Bronchial epithelial cell (primary cell): ENCODE measurements at regions not wholly inside any gene's neighbourhood (a gene's known extent, or its start where the extent isn't known, plus 50 kb on each side); places are given as distances from the start of the nearest gene placed in this dataset.

ENCODE experiments used
- DNase-seq: peaks from one replicate; pipeline ENCODE4 v3.0.0-alpha.2; 2010; ENCODE audit warnings: low read depth
- FAIRE-seq: peaks from 2 replicates; lab custom pipeline; 2011; peaks lifted over from hg19 to GRCh38; lab: Jason Lieb, UNC
- H3K27me3 ChIP-seq: 2 replicates; pipeline ENCODE4 v1.5.1; 2011; ENCODE audit warnings: low read length; ENCODE audit not compliant: control insufficient read depth, insufficient read depth
- H3K36me3 ChIP-seq: 2 replicates; pipeline ENCODE4 v1.5.1; 2011; ENCODE audit warnings: low read length; ENCODE audit not compliant: control insufficient read depth, insufficient read depth
- H3K4me3 ChIP-seq: 2 replicates; pipeline ENCODE4 v1.5.1; 2011; ENCODE audit warnings: mild to moderate bottlenecking, low read depth, low read length, control low read depth
- TF ChIP-seq, protein P1 (sequence below): IDR thresholded peaks from 2 replicates; pipeline ENCODE4 v1.5.1; 2011; ENCODE audit warnings: mild to moderate bottlenecking, moderate library complexity, low read length, control low read depth, inconsistent platforms; ENCODE audit not compliant: insufficient read depth, severe bottlenecking

DNA sequence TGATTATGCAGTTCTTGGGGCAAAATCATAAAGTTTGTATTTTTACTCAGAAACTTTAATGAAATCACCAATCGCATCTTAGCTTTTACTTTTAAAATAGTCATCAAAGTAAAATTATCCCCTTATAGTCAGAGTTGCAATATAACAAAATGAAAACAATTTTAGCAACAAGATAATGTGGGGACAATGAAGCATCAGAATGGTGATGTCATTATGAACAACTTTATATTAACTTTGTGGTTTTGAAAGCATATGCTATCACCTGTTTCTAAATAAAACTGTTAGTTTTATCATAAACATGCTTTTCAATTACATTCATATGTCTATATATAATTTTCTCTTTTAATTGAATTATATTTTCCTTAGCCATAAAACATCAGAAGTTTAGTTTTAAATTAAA is 856.8 kb downstream of the CDH9 start:
- FAIRE-seq, result no peak
- Histone ChIP-seq H3K36me3 (no peaks in the 10 kb centered on the region), H3K27me3 (no peaks in the 10 kb centered on the region), H3K4me3 (no peak overlapping the region)
- DNase-seq, result no peak
- TF ChIP-seq, protein P1, sequence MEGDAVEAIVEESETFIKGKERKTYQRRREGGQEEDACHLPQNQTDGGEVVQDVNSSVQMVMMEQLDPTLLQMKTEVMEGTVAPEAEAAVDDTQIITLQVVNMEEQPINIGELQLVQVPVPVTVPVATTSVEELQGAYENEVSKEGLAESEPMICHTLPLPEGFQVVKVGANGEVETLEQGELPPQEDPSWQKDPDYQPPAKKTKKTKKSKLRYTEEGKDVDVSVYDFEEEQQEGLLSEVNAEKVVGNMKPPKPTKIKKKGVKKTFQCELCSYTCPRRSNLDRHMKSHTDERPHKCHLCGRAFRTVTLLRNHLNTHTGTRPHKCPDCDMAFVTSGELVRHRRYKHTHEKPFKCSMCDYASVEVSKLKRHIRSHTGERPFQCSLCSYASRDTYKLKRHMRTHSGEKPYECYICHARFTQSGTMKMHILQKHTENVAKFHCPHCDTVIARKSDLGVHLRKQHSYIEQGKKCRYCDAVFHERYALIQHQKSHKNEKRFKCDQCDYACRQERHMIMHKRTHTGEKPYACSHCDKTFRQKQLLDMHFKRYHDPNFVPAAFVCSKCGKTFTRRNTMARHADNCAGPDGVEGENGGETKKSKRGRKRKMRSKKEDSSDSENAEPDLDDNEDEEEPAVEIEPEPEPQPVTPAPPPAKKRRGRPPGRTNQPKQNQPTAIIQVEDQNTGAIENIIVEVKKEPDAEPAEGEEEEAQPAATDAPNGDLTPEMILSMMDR, result no peak

DNA sequence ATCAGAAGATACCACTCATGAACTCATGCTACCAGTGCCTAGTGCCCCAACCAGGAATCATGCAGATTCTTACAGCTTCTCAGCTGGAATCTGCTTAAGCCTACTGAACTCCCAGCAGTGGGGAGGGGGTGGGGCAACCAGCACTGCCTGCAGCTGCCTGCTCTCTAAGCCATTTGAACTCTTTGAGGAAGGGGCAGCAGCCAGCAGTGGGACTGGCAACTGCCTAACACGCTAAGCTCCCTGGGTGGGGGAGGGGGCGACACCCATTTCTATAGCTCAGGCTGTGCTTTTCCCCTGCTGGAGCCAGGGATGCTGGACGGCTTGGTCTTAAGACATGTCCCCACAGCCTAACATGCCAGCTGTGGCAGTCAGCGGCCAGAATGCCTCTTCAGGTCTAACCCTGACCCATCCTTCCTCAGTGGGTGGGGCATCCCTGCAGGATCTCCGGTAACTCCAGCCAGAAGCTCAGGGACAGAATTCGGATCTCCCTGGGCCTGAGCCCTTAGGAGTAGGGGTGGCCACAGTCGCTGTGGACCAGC is 889.7 kb downstream of the CDH9 start:
- Histone ChIP-seq H3K4me3 (no peak overlapping the region), H3K27me3 (no peaks in the 10 kb centered on the region), H3K36me3 (no peaks in the 10 kb centered on the region)
- TF ChIP-seq, protein P1, result no peak
- no peak for DNase-seq
- FAIRE-seq, result no peak

DNA sequence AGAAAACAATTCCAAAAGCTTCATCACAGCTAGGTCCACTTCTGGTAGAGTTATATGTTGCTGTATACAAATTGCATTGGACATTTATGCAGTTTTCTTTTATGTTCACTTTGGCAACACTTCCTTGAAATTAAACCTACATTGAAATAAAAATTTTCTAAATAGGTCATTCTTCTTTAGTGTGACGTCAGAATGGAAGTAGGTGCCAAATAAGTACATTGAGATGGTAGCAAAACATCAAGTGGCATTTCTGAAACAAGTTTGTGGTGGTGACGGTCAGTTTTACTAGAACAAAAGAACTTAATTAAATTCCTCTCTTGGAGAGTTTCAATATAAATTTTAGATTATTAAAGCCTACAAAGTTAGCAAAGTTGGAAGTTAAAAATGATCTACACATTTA is 895.1 kb downstream of the CDH9 start:
- FAIRE-seq (no peak), DNase-seq (no peak)
- Histone ChIP-seq H3K4me3 (no peak overlapping the region), H3K27me3 (no peaks in the 10 kb centered on the region), H3K36me3 (no peaks in the 10 kb centered on the region)
- TF ChIP-seq, protein P1, result no peak

DNA sequence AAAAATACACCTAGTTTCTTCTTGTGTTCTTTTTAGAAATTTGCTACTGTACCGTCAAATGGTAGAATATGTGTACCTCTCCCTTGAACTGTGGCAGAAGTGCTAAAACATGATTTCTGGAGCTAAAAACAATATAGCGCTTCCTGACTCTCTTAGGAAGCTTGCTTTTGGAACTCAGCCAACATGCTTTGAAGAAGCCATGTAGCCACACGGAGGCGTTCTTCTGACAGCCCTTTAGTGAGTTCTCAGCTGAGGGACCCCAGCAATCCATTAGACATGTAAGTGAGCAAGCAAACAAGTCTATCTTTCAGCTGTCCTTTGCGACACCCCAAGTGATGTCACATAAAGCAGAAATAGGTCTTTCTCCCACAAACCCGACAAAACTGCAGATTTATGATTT is 917.0 kb downstream of the CDH9 start:
- TF ChIP-seq, protein P1, result no peak
- H3K36me3 ChIP-seq, result no peaks in the 10 kb centered on the region
- no peak for FAIRE-seq
- no peak overlapping the region for H3K4me3 ChIP-seq
- DNase-seq, result no peak
- H3K27me3 ChIP-seq, result no peaks in the 10 kb centered on the region

DNA sequence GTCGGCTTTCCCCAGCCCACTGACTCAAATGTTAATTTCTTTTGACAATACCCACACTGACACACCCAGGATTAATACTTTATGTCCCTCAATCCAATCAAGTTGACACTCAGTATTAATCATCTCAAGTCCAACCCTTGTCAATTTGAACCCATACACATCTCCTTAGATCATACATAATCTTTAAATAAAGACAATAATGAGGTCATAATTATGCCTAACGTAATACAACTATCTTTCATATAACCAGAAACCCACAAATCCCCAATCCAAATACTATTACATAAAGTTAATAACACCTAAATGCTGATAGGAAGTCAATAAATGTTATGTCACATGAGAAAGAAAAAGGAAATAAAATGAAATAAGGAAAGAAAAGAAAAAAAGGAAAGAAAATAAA is 934.2 kb downstream of the CDH9 start:
- FAIRE-seq (no peak), DNase-seq (no peak)
- Histone ChIP-seq H3K27me3 (no peaks in the 10 kb centered on the region), H3K36me3 (no peaks in the 10 kb centered on the region), H3K4me3 (no peak overlapping the region)
- TF ChIP-seq, protein P1, result no peak

DNA sequence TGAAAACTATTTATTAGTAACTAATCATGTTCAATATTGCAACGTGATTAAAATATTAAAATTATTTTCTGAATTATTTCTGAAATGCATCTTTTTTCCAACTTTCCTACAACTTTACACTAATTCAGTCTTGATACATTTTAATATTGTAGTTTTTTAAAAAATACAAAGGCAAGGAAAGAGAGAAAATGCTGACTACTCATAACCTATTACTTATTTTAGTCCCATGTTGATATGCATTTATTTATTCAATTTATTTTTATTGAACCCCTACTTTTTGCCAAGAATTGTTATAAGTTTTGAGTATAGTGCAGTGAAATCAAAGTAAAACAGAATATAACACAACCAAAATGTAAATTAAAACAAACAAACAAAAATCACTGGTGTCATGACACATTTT is 978.2 kb downstream of the CDH9 start:
- TF ChIP-seq, protein P1, result no peak
- Histone ChIP-seq H3K27me3 (no peaks in the 10 kb centered on the region), H3K36me3 (no peaks in the 10 kb centered on the region), H3K4me3 (no peak overlapping the region)
- DNase-seq (no peak), FAIRE-seq (no peak)
